VCaP (cell line): ENCODE measurements at regions not wholly inside any gene's neighbourhood (a gene's known extent, or its start where the extent isn't known, plus 50 kb on each side); places are given as distances from the start of the nearest gene placed in this dataset.

Experiments
- H3K27ac ChIP-seq: fragments of 450-650 bp; 2 replicates; pipeline ENCODE4 v1.5.1; 2017
- TF ChIP-seq, protein P1 (sequence below): fragments of 450-650 bp; conservative IDR thresholded peaks from 2 replicates; pipeline ENCODE4 v1.5.1; 2017; ENCODE audit warnings: mild to moderate bottlenecking, moderate library complexity

DNA sequence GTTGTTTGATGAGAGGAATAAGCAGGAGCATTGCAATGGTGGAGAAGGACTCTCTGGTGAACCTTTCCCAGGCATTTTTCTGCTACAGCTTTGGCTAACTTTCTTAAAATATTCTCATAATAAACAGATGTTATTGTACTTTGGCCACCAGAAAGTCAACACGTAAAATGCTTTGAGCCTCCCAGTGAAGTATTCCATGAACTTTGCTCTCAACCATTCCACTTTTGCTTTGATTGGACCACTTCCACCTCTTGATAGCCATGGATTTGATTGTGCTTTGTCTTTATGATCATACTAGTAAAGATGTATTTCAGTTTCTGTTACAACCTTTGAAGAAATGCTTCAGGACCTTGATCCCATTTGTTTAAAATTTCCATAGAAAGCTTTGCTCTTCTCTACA, 241.1 kb downstream of the TENT5A start:
- TF ChIP-seq, protein P1, sequence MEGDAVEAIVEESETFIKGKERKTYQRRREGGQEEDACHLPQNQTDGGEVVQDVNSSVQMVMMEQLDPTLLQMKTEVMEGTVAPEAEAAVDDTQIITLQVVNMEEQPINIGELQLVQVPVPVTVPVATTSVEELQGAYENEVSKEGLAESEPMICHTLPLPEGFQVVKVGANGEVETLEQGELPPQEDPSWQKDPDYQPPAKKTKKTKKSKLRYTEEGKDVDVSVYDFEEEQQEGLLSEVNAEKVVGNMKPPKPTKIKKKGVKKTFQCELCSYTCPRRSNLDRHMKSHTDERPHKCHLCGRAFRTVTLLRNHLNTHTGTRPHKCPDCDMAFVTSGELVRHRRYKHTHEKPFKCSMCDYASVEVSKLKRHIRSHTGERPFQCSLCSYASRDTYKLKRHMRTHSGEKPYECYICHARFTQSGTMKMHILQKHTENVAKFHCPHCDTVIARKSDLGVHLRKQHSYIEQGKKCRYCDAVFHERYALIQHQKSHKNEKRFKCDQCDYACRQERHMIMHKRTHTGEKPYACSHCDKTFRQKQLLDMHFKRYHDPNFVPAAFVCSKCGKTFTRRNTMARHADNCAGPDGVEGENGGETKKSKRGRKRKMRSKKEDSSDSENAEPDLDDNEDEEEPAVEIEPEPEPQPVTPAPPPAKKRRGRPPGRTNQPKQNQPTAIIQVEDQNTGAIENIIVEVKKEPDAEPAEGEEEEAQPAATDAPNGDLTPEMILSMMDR = no peak
- no peak overlapping the region for H3K27ac ChIP-seq

DNA sequence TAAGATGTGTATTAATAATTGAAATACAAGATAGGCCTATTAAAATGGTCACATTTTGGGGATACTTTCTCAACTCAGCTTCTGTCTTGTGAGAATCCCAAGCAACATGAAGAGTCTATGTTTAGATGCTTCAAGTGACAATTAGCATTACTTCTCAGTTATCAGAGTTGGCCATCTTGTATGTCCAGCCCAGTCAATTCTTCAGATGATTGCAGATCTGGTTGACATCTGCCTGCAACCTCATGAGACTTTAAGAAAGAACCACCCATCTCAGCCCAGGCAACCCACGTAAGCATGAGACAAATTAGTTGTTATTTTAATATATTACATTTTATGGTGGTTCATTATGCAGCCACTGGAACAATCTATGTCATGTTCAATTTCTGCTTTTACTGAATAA, 256.5 kb downstream of the TENT5A start:
- no peak overlapping the region for H3K27ac ChIP-seq

DNA sequence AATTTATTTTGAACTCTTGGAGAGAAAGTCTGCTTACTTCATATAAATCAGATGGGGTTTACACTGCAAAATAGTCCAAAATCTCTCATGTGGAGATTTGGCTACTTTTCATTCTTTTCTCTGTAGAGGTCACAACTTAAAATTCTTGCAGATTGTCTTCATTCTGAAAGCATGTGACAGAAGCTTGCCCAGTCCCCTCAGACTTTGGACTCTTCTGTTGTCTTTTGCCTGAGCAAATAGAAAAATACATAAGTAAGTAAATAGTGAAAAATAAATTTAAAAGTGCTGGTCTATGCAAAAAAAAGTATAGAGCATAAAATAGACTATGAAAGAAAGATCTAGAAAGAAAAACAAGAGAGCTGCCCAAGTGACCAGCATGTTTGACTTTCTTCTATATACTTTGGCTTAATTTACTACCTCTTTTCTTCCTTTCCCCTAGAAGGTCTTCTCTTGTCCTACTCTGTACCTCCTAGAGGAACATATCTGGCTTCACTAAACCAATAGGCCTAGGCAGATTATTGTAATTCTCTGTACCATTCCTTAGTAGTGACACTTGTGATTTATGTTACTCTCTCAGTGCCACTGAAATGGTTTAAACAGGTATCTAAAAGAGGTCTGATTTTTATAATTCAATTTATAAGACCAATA, 260.9 kb downstream of the TENT5A start:
- TF ChIP-seq, protein P1 = no peak
- H3K27ac ChIP-seq = no peak overlapping the region

More for the DNA sequence above, 256.5 kb downstream of the TENT5A start:
- TF ChIP-seq, protein P1 = no peak

DNA sequence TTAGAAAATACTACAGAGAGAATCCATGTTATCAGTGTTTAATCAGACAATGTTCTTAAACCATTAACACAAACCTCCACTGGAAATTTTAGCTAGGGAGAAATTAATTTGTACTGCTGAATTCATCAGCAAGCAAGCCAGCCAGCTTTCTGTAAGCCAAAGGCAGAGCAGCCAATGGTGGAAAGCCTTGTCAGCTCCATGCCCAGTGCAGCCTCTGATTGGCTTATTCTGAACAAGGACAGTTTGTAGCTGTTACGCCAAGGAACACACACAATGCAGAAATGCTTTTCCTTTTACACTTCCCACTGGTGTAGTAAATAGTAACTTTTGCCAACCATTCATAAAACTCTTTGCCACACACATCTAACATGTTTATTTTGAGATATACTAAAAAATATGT, 265.0 kb downstream of the TENT5A start:
- H3K27ac ChIP-seq = no peak overlapping the region
- TF ChIP-seq, protein P1 = no peak

DNA sequence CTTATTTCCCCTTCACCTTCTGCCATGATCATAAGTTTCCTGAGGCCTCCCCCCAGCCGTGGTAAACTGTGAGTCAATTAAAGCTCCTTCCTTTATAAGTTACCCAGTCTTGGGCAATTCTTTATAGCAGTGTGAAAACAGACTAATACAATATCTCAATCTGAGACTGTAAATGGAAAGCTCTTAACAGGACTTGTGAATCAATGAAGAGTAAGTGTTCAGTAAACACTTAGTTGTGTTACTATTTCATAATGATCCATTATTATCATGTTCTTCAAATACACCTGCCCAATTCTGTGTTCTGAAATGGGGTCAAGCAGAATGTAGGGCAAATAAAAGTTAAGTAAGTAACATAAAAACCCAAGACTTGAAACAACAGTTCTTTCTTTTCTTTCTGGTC, 266.2 kb downstream of the TENT5A start:
- TF ChIP-seq, protein P1 = no peak
- no peak overlapping the region for H3K27ac ChIP-seq

DNA sequence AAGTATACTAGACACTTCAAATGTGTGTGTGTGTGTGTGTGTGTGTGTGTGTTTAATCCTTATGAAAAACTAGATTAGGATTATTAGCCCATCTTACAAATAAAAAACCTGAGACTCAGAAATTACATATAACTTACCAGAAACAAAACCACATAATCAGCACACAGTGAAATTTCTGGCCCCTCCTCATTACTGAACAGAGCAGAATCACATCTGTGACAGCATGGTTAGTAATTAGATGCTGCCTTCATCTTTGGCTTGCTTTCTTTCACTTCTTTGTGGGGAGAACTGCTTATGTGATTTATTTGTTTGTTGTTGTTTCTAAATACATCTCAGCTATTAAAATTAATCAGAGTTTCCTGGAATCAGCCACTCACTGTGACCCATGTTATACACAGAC, 267.1 kb downstream of the TENT5A start:
- H3K27ac ChIP-seq = no peak overlapping the region
- TF ChIP-seq, protein P1 = no peak

DNA sequence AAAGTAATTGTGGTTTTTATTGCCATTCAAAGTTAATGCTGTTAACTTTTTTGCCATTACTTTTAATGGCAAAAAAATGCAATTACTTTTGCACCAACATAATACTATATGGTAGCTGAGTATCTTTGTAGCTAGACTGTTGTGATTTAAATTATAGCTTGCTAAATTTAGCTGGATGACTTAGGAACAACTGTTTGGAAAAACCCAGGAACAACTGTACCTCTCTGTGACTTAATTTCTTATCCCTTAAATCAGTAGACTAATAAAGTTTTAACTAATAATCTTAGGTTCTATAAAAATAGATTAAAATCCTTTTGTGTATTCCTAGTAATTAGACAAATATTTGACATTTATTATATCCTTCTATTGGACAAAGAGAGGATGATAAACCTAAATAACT, 268.2 kb downstream of the TENT5A start:
- TF ChIP-seq, protein P1 = no peak
- H3K27ac ChIP-seq = no peak overlapping the region
